CD14-positive monocyte (primary cell): ENCODE measurements at regions not wholly inside any gene's neighbourhood (a gene's known extent, or its start where the extent isn't known, plus 50 kb on each side); places are given as distances from the start of the nearest gene placed in this dataset.

Source experiments
- DNase-seq, 3 donors: peaks; one replicate each; pipeline ENCODE4 v3.0.0-alpha.2; 2011 to 2022
- H2AFZ ChIP-seq: 2 replicates; pipeline ENCODE4 v1.6.0; 2012; ENCODE audit warnings: mild to moderate bottlenecking, low read depth, low read length, inconsistent platforms; ENCODE audit not compliant: insufficient read depth, poor library complexity, severe bottlenecking
- H3K27ac ChIP-seq, 2 donors: 1 replicate in 1 of 2; 2 replicates in 1 of 2; pipeline ENCODE4 v1.5.1; 2012 to 2013; ENCODE audit warnings: low read length in 2 of 2, control low read depth in 1 of 2, inconsistent platforms in 1 of 2, low read depth in 1 of 2, mild to moderate bottlenecking in 1 of 2
- H3K27me3 ChIP-seq, 2 donors: one replicate each; pipeline versions ENCODE4 v1.6.0 to v1.6.1; 2011 to 2013; ENCODE audit warnings: low read length in 2 of 2; ENCODE audit not compliant: control insufficient read depth in 2 of 2, insufficient read depth in 2 of 2
- H3K36me3 ChIP-seq, 2 donors: replicated peaks in 1 of 2; 1 replicate in 1 of 2; 2 replicates in 1 of 2; pipeline versions ENCODE4 v1.5.1 to v1.6.1; 2012 to 2013; ENCODE audit warnings: low read length in 2 of 2, control low read depth in 1 of 2, inconsistent platforms in 1 of 2, mild to moderate bottlenecking in 1 of 2; ENCODE audit not compliant: insufficient read depth in 2 of 2, control insufficient read depth in 1 of 2
- H3K4me1 ChIP-seq, 2 donors: 1 replicate in 1 of 2; 2 replicates in 1 of 2; pipeline versions ENCODE4 v1.5.1 to v1.6.1; 2012 to 2013; ENCODE audit warnings: low read length in 2 of 2, control low read depth in 1 of 2, inconsistent platforms in 1 of 2, mild to moderate bottlenecking in 1 of 2, moderate library complexity in 1 of 2; ENCODE audit not compliant: insufficient read depth in 2 of 2, control insufficient read depth in 1 of 2
- H3K4me2 ChIP-seq: replicated peaks from 2 replicates; pipeline ENCODE3; 2012; ENCODE audit warnings: low read length, moderate library complexity, mild to moderate bottlenecking; ENCODE audit not compliant: poor library complexity, severe bottlenecking; ENCODE audit errors: extremely low read depth
- H3K4me3 ChIP-seq, 3 experiments: fragments of 200-600 bp in 1 of 3; sonication (generic) in 1 of 3; replicated peaks in 1 of 3; 1 replicate in 2 of 3; 2 replicates in 1 of 3; pipeline ENCODE4 v1.5.1; 2011 to 2013; ENCODE audit warnings: low read length in 3 of 3, mild to moderate bottlenecking in 3 of 3, control low read depth in 2 of 3, low read depth in 2 of 3, inconsistent platforms in 1 of 3, moderate library complexity in 1 of 3
- H3K79me2 ChIP-seq: 2 replicates; pipeline ENCODE4 v1.6.0; 2012; ENCODE audit warnings: mild to moderate bottlenecking, control low read depth, inconsistent platforms, low read length, moderate library complexity; ENCODE audit not compliant: insufficient read depth
- H3K9ac ChIP-seq: 2 replicates; pipeline ENCODE4 v1.6.0; 2017; ENCODE audit warnings: low read length, mild to moderate bottlenecking; ENCODE audit not compliant: insufficient read depth, poor library complexity, severe bottlenecking
- H3K9me3 ChIP-seq, 2 donors: replicated peaks in 1 of 2; 1 replicate in 1 of 2; 2 replicates in 1 of 2; pipeline versions ENCODE4 v1.5.1 to v1.6.1; 2012 to 2013; ENCODE audit warnings: low read length in 2 of 2, control low read depth in 1 of 2; ENCODE audit not compliant: control insufficient read depth in 1 of 2, insufficient read depth in 1 of 2
- H4K20me1 ChIP-seq: 2 replicates; pipeline ENCODE4 v1.6.0; 2012; ENCODE audit warnings: mild to moderate bottlenecking, low read length, control low read depth, moderate library complexity; ENCODE audit not compliant: insufficient read depth
- H3K27ac Mint-ChIP-seq, 7 donors: one replicate each; pipeline ENCODE4 v1.8.0; 2020; ENCODE audit warnings: mild to moderate bottlenecking in 7 of 7, mixed read lengths in 7 of 7, moderate library complexity in 6 of 7, inconsistent platforms in 2 of 7
- H3K27me3 Mint-ChIP-seq, 3 donors: one replicate each; pipeline ENCODE4 v1.8.0; 2021 to 2022; ENCODE audit warnings: low read depth in 3 of 3, mild to moderate bottlenecking in 3 of 3, mixed read lengths in 3 of 3, moderate library complexity in 3 of 3, inconsistent platforms in 1 of 3
- H3K36me3 Mint-ChIP-seq, 2 donors: one replicate each; pipeline ENCODE4 v1.8.0; 2020; ENCODE audit warnings: mixed read lengths in 2 of 2, inconsistent platforms in 1 of 2, mild to moderate bottlenecking in 1 of 2
- H3K4me1 Mint-ChIP-seq: one replicate; pipeline ENCODE4 v1.8.0; 2020; ENCODE audit warnings: mild to moderate bottlenecking, mixed read lengths
- H3K4me3 Mint-ChIP-seq, 2 donors: one replicate each; pipeline ENCODE4 v1.8.0; 2020; ENCODE audit warnings: mild to moderate bottlenecking in 2 of 2, mixed read lengths in 2 of 2, moderate library complexity in 1 of 2
- H3K9me3 Mint-ChIP-seq, 7 donors: one replicate each; pipeline ENCODE4 v1.8.0; 2020 to 2022; ENCODE audit warnings: mixed read lengths in 7 of 7, mild to moderate bottlenecking in 6 of 7, moderate library complexity in 6 of 7, inconsistent platforms in 2 of 7
- CTCF ChIP-seq: fragments of 200-600 bp; IDR thresholded peaks from one replicate; pipeline ENCODE4 v1.8.0; 2022; ENCODE audit warnings: antibody characterized with exemption, mild to moderate bottlenecking
- WGBS: methylation state at CpG from one replicate; pipeline ENCODE4 v1.1.5; 2013; ENCODE audit warnings: missing lambda C conversion rate; ENCODE audit not compliant: insufficient coverage; 5-methylcytosine and 5-hydroxymethylcytosine counted together
- intact Hi-C, 2 donors: fragments of 100-400 bp; cut with micrococcal nuclease; formaldehyde crosslinking; loops; one replicate each; pipeline versions ENCODE4 v1.15.0 to v1.15.1; 2023

DNA sequence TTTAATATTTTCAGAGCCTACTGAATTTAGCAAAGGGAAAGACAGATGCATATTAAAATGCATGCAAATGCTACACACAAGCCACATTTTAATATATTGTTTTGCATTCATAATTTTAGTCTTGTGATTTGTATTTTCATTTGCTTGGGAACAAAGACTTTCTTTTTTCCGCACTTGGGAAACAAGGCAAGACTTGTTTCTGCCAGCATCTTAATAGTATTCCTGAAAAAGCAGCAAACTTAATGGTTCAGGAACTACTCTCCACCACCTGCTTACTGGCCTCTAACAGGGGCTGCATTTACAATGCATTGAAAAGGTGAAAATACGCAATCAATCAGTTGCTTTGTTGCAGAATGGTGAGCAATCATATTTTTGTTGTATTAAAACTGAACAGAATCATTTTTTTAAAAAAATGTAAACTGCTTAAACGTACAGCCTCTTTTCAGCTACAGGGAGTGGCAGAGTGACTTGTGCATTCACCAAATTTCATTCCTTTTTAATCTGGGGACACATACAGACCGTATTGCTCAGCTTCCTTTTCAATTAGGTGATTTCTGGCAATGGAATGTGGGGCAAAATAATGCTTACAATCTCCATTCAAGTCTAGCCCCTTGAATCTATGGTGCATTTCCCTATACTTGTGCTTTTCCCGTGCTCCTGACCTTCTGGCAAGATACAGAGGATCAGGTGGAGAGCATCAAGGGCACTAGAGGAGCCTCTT is 144.1 kb upstream of the BTG1 start:
- Mint-ChIP-seq H3K27ac (no peak overlapping the region), H3K4me1 (no peaks in the 10 kb centered on the region), H3K9me3 (peaks cover 0 to 14% (median 2%) of the 10 kb centered on the region in 7 donors), H3K4me3 (no peak overlapping the region), H3K27me3 (peaks cover 0 to 2% (median 0%) of the 10 kb centered on the region in 3 donors), H3K36me3 (no peaks in the 10 kb centered on the region)
- Histone ChIP-seq H3K79me2 (no peaks in the 10 kb centered on the region), H3K4me2 (no peak overlapping the region), H3K27me3 (no peaks in the 10 kb centered on the region), H2AFZ (no peak overlapping the region), H3K9me3 (no peaks in the 10 kb centered on the region), H4K20me1 (no peaks in the 10 kb centered on the region), H3K4me3 (no peak overlapping the region), H3K36me3 (no peaks in the 10 kb centered on the region), H3K27ac (no peak overlapping the region), H3K4me1 (no peaks in the 10 kb centered on the region), H3K9ac (no peak overlapping the region)
- DNase-seq, result no peak
- 90% methylated on average over 2 of the region's 5 CpGs for WGBS
- intact Hi-C loops, result no loop called here
- no peak for TF ChIP-seq CTCF

- H3K27me3 ChIP-seq, result no peaks in the 10 kb centered on the region
- 98% methylated on average over 6 of the region's 8 CpGs for WGBS
- H3K27me3 Mint-ChIP-seq, result peaks cover 0 to 2% (median 0%) of the 10 kb centered on the region in 3 donors
- H3K4me1 ChIP-seq, result no peaks in the 10 kb centered on the region
- no peak overlapping the region for H3K4me2 ChIP-seq
- no peaks in the 10 kb centered on the region for H3K79me2 ChIP-seq
- H3K4me3 ChIP-seq, result no peak overlapping the region
- no peak overlapping the region for H2AFZ ChIP-seq
- no peaks in the 10 kb centered on the region for H3K4me1 Mint-ChIP-seq
- H3K9me3 Mint-ChIP-seq, result peaks cover 0 to 14% (median 0%) of the 10 kb centered on the region in 7 donors
- H3K27ac ChIP-seq, result no peak overlapping the region
- H3K9ac ChIP-seq, result no peak overlapping the region
- TF ChIP-seq CTCF, result no peak
- H3K36me3 Mint-ChIP-seq, result no peaks in the 10 kb centered on the region
- H3K36me3 ChIP-seq, result no peaks in the 10 kb centered on the region
- no peak overlapping the region for H3K27ac Mint-ChIP-seq
- H4K20me1 ChIP-seq, result no peaks in the 10 kb centered on the region
- H3K9me3 ChIP-seq, result no peaks in the 10 kb centered on the region
- intact Hi-C loops, result no loop called here
- no peak overlapping the region for H3K4me3 Mint-ChIP-seq
- no peak for DNase-seq
Observed at GRCh38 chr12:92288561-92288960, 142.9 kb upstream of the BTG1 start.
